Neuronal stem cell (in vitro differentiated cells): ENCODE measurements at regions not wholly inside any gene's neighbourhood (a gene's known extent, or its start where the extent isn't known, plus 50 kb on each side); places are given as distances from the start of the nearest gene placed in this dataset.

Experiments used
- DNase-seq: peaks from one replicate; pipeline ENCODE4 v3.0.0-alpha.2; 2013; ENCODE audit warnings: low spot score
- H2AFZ ChIP-seq: one replicate; pipeline ENCODE4 v1.6.1; 2013; ENCODE audit warnings: mild to moderate bottlenecking, low read length, inconsistent platforms
- H2AK5ac ChIP-seq: 2 replicates; pipeline ENCODE4 v1.6.1; 2013; ENCODE audit warnings: low read depth, mild to moderate bottlenecking, inconsistent platforms, low read length, moderate library complexity, mixed read lengths
- H2BK120ac ChIP-seq: 2 replicates; pipeline ENCODE4 v1.6.1; 2013; ENCODE audit warnings: low read depth, mild to moderate bottlenecking, inconsistent platforms, low read length, moderate library complexity, mixed read lengths
- H2BK12ac ChIP-seq: one replicate; pipeline ENCODE4 v1.6.1; 2013; ENCODE audit warnings: low read length, inconsistent platforms
- H2BK15ac ChIP-seq: 2 replicates; pipeline ENCODE4 v1.6.1; 2013; ENCODE audit warnings: mild to moderate bottlenecking, low read length, inconsistent platforms, mixed read lengths
- H2BK5ac ChIP-seq: one replicate; pipeline ENCODE4 v1.6.1; 2013; ENCODE audit warnings: inconsistent platforms, mild to moderate bottlenecking, low read length, moderate library complexity
- H3K14ac ChIP-seq: one replicate; pipeline ENCODE4 v1.6.1; 2013; ENCODE audit warnings: low read length, inconsistent platforms
- H3K18ac ChIP-seq: 2 replicates; pipeline ENCODE4 v1.6.1; 2013; ENCODE audit warnings: low read length, inconsistent platforms
- H3K23ac ChIP-seq: 2 replicates; pipeline ENCODE4 v1.6.1; 2013; ENCODE audit warnings: low read depth, mild to moderate bottlenecking, mixed read lengths, low read length, inconsistent platforms; ENCODE audit not compliant: poor library complexity
- H3K27ac ChIP-seq: replicated peaks from 3 replicates; pipeline ENCODE4 v1.5.1; 2013; ENCODE audit warnings: low read length, inconsistent platforms
- H3K27me3 ChIP-seq, 3 experiments: 2 replicates each; pipeline ENCODE4 v1.6.1; 2013; ENCODE audit warnings: low read length in 3 of 3, mild to moderate bottlenecking in 2 of 3, inconsistent platforms in 1 of 3, low read depth in 1 of 3, mixed read lengths in 1 of 3, moderate library complexity in 1 of 3; ENCODE audit not compliant: control insufficient read depth in 3 of 3, insufficient read depth in 3 of 3
- H3K36me3 ChIP-seq, 2 donors: replicated peaks in 1 of 2; 2 replicates each; pipeline ENCODE4 v1.6.1; 2013; ENCODE audit warnings: low read length in 2 of 2; ENCODE audit not compliant: control insufficient read depth in 2 of 2, insufficient read depth in 2 of 2
- H3K4ac ChIP-seq: 2 replicates; pipeline ENCODE4 v1.6.1; 2013; ENCODE audit warnings: inconsistent platforms, mild to moderate bottlenecking, low read length, moderate library complexity
- H3K4me1 ChIP-seq, 2 donors: 1 replicate in 1 of 2; 2 replicates in 1 of 2; pipeline ENCODE4 v1.6.1; 2013; ENCODE audit warnings: low read length in 2 of 2, low read depth in 1 of 2; ENCODE audit not compliant: control insufficient read depth in 2 of 2, insufficient read depth in 1 of 2
- H3K4me2 ChIP-seq: one replicate; pipeline ENCODE4 v1.6.1; 2013; ENCODE audit warnings: mild to moderate bottlenecking, low read length, inconsistent platforms; ENCODE audit not compliant: insufficient read depth, poor library complexity, severe bottlenecking
- H3K4me3 ChIP-seq, 2 donors: 2 replicates each; pipeline ENCODE4 v1.5.1; 2013; ENCODE audit warnings: low read length in 2 of 2, mild to moderate bottlenecking in 2 of 2, inconsistent platforms in 1 of 2, moderate library complexity in 1 of 2
- H3K79me1 ChIP-seq: one replicate; pipeline ENCODE4 v1.6.1; 2013; ENCODE audit warnings: low read depth, mild to moderate bottlenecking, inconsistent platforms, low read length, moderate library complexity
- H3K9ac ChIP-seq: one replicate; pipeline ENCODE4 v1.6.1; 2013; ENCODE audit warnings: mild to moderate bottlenecking, low read depth, low read length, inconsistent platforms; ENCODE audit not compliant: poor library complexity
- H3K9me3 ChIP-seq, 2 donors: replicated peaks in 1 of 2; 2 replicates each; pipeline versions ENCODE3 to v1.6.1; 2013; ENCODE audit warnings: low read length in 2 of 2, mild to moderate bottlenecking in 2 of 2, inconsistent platforms in 1 of 2, low read depth in 1 of 2, mixed read lengths in 1 of 2, moderate library complexity in 1 of 2; ENCODE audit not compliant: control insufficient read depth in 2 of 2, insufficient read depth in 1 of 2
- H4K8ac ChIP-seq: one replicate; pipeline ENCODE4 v1.6.1; 2013; ENCODE audit warnings: low read depth, mild to moderate bottlenecking, inconsistent platforms, low read length, moderate library complexity
- H4K91ac ChIP-seq: one replicate; pipeline ENCODE4 v1.6.1; 2013; ENCODE audit warnings: low read length, low read depth, mild to moderate bottlenecking, inconsistent platforms; ENCODE audit not compliant: poor library complexity
- WGBS, 2 donors: extraction: QIAGEN DNeasy Blood & Tissue Kit; methylation state at CpG; one replicate each; pipeline ENCODE4 v1.1.7; 2013; ENCODE audit warnings: missing lambda C conversion rate in 2 of 2, mixed read lengths in 1 of 2; ENCODE audit not compliant: insufficient read length in 2 of 2, insufficient replicate concordance in 1 of 2; ENCODE audit errors: extremely low coverage in 2 of 2; 5-methylcytosine and 5-hydroxymethylcytosine counted together

- Histone ChIP-seq H4K8ac (no peak overlapping the region), H3K14ac (no peak overlapping the region), H3K79me1 (no peaks in the 10 kb centered on the region), H3K4me2 (no peak overlapping the region), H2BK15ac (no peak overlapping the region), H3K18ac (no peak overlapping the region), H2AFZ (no peak overlapping the region), H3K23ac (no peak overlapping the region), H2AK5ac (no peak overlapping the region), H3K4me3 (no peak overlapping the region), H2BK120ac (no peak overlapping the region), H3K27ac (no peak overlapping the region), H3K4ac (no peak overlapping the region), H2BK5ac (no peak overlapping the region), H2BK12ac (no peak overlapping the region), H3K27me3 (no peaks in the 10 kb centered on the region), H4K91ac (no peak overlapping the region), H3K9me3 (peaks cover 0 to 4% of the 10 kb centered on the region in 2 donors), H3K4me1 (no peaks in the 10 kb centered on the region), H3K9ac (no peak overlapping the region), H3K36me3 (no peaks in the 10 kb centered on the region)
- DNase-seq: no peak
- WGBS, 2 donors: no CpG with 5 or more reads among the region's 3 CpGs
Observed at GRCh38 chr2:144288438-144288837, 231.5 kb downstream of the ZEB2 start.

- H3K18ac ChIP-seq: no peak overlapping the region
- no peak overlapping the region for H2BK15ac ChIP-seq
- no peaks in the 10 kb centered on the region for H3K27me3 ChIP-seq
- no peak overlapping the region for H2BK5ac ChIP-seq
- no peak for DNase-seq
- no peak overlapping the region for H3K4ac ChIP-seq
- H2BK12ac ChIP-seq: no peak overlapping the region
- H2AFZ ChIP-seq: no peak overlapping the region
- no peak overlapping the region for H3K9ac ChIP-seq
- H3K27ac ChIP-seq: no peak overlapping the region
- H3K4me3 ChIP-seq: no peak overlapping the region
- no peak overlapping the region for H4K91ac ChIP-seq
- peaks cover 0 to 4% of the 10 kb centered on the region in 2 donors for H3K9me3 ChIP-seq
- H3K4me1 ChIP-seq: peaks cover 0 to 2% of the 10 kb centered on the region in 2 donors
- H2BK120ac ChIP-seq: no peak overlapping the region
- no peak overlapping the region for H3K23ac ChIP-seq
- no peaks in the 10 kb centered on the region for H3K79me1 ChIP-seq
- H2AK5ac ChIP-seq: no peak overlapping the region
- no peak overlapping the region for H4K8ac ChIP-seq
- no peak overlapping the region for H3K4me2 ChIP-seq
- H3K36me3 ChIP-seq: no peaks in the 10 kb centered on the region
- H3K14ac ChIP-seq: no peak overlapping the region
Observed at GRCh38 chr2:144285324-144285723, 234.6 kb downstream of the ZEB2 start.

GRCh38 chr2:144281476-144281875, 238.4 kb downstream of the ZEB2 start:
- peaks cover 0 to 4% of the 10 kb centered on the region in 2 donors for H3K9me3 ChIP-seq
- no peak overlapping the region for H3K4ac ChIP-seq
- H3K27ac ChIP-seq: no peak overlapping the region
- H2BK120ac ChIP-seq: no peak overlapping the region
- H3K14ac ChIP-seq: no peak overlapping the region
- H3K18ac ChIP-seq: no peak overlapping the region
- H3K4me1 ChIP-seq: peaks cover 2% of the 10 kb centered on the region in 2 donors
- no peak overlapping the region for H2AK5ac ChIP-seq
- no peaks in the 10 kb centered on the region for H3K36me3 ChIP-seq
- H3K4me2 ChIP-seq: no peak overlapping the region
- H2BK15ac ChIP-seq: no peak overlapping the region
- H3K27me3 ChIP-seq: no peaks in the 10 kb centered on the region
- H3K79me1 ChIP-seq: no peaks in the 10 kb centered on the region
- H3K4me3 ChIP-seq: no peak overlapping the region
- no peak overlapping the region for H4K91ac ChIP-seq
- no peak for DNase-seq
- H3K23ac ChIP-seq: no peak overlapping the region
- no peak overlapping the region for H2AFZ ChIP-seq
- H4K8ac ChIP-seq: no peak overlapping the region
- no peak overlapping the region for H2BK5ac ChIP-seq
- no peak overlapping the region for H3K9ac ChIP-seq
- no peak overlapping the region for H2BK12ac ChIP-seq

GRCh38 chr2:144280009-144280408, 239.9 kb downstream of the ZEB2 start:
- H3K27ac ChIP-seq: no peak overlapping the region
- H3K4me2 ChIP-seq: no peak overlapping the region
- no peak overlapping the region for H3K14ac ChIP-seq
- H2BK5ac ChIP-seq: no peak overlapping the region
- no peak overlapping the region for H3K4me3 ChIP-seq
- H2BK12ac ChIP-seq: no peak overlapping the region
- H3K23ac ChIP-seq: no peak overlapping the region
- no peaks in the 10 kb centered on the region for H3K79me1 ChIP-seq
- H3K9me3 ChIP-seq: peaks cover 0 to 4% of the 10 kb centered on the region in 2 donors
- no peak overlapping the region for H2AK5ac ChIP-seq
- no peak overlapping the region for H2AFZ ChIP-seq
- H3K27me3 ChIP-seq: no peaks in the 10 kb centered on the region
- H4K8ac ChIP-seq: no peak overlapping the region
- H3K4ac ChIP-seq: no peak overlapping the region
- H2BK15ac ChIP-seq: no peak overlapping the region
- H3K4me1 ChIP-seq: peaks cover 2% of the 10 kb centered on the region in 2 donors
- no peaks in the 10 kb centered on the region for H3K36me3 ChIP-seq
- no peak for DNase-seq
- H3K18ac ChIP-seq: no peak overlapping the region
- H2BK120ac ChIP-seq: no peak overlapping the region
- H4K91ac ChIP-seq: no peak overlapping the region
- whole genome bisulfite sequencing, 2 donors: no CpG with 5 or more reads among the region's 2 CpGs
- no peak overlapping the region for H3K9ac ChIP-seq
